ENCODE measurements at regions not wholly inside any gene's neighbourhood (a gene's known extent, or its start where the extent isn't known, plus 50 kb on each side); places are given as distances from the start of the nearest gene placed in this dataset.

DNA sequence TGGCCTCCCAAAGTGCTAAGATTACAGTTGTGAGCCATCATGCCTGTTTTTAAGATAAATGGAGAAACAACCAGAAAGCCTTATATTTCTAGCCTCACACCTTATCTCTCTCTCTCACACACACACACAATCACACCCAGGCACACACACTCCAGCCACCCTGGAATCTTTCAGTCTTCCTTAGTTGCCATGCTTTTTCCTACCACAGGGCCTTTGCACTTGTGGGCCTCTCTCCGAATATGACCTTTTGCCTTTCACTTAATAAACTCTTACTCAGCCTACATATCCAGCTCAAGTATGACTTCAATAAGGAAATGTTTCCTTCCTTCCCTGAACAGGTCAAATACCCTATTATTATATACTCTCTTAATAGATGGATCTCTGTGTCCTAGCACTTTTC, 290.7 kb downstream of the NFIB start:
- no peaks in the 10 kb centered on the region for H3K9me3 ChIP-seq (ENCODE audit: control insufficient read depth, insufficient read depth, low read depth, low read length)
- peaks cover 4% of the 10 kb centered on the region for H3K27me3 ChIP-seq (ENCODE audit: control insufficient read depth, insufficient read depth, low read length)
- H3K36me3 ChIP-seq (ENCODE audit: control insufficient read depth, insufficient read depth, low read length) = no peaks in the 10 kb centered on the region
- H3K4me2 ChIP-seq (ENCODE audit: extremely low read depth, insufficient read depth, low read length) = no peak overlapping the region
- H3K9ac ChIP-seq (ENCODE audit: insufficient read depth, low read length) = no peak overlapping the region
- H3K4me1 ChIP-seq (ENCODE audit: control insufficient read depth, extremely low read depth, insufficient read depth, low read length) = no peaks in the 10 kb centered on the region
- H3K27ac ChIP-seq (ENCODE audit: insufficient read depth, low read length) = no peak overlapping the region
- no peak for DNase-seq (ENCODE audit: low read depth in 2 of 2)
- no peak overlapping the region for H3K4me3 ChIP-seq (replicated peaks in 1 of 4; ENCODE audit: control extremely low read depth in 1 of 4, insufficient read depth in 1 of 4, low read depth in 3 of 4, low read length in 4 of 4)
- H4K20me1 ChIP-seq (ENCODE audit: control insufficient read depth, extremely low read depth, insufficient read depth, low read length) = no peaks in the 10 kb centered on the region
- H3K79me2 ChIP-seq (ENCODE audit: control insufficient read depth, insufficient read depth, low read length) = no peaks in the 10 kb centered on the region
- no peak for TF ChIP-seq EZH2 (IDR thresholded peaks at IDR 0.05; ENCODE audit: low read length, missing control alignments)
- TF ChIP-seq, protein P1, sequence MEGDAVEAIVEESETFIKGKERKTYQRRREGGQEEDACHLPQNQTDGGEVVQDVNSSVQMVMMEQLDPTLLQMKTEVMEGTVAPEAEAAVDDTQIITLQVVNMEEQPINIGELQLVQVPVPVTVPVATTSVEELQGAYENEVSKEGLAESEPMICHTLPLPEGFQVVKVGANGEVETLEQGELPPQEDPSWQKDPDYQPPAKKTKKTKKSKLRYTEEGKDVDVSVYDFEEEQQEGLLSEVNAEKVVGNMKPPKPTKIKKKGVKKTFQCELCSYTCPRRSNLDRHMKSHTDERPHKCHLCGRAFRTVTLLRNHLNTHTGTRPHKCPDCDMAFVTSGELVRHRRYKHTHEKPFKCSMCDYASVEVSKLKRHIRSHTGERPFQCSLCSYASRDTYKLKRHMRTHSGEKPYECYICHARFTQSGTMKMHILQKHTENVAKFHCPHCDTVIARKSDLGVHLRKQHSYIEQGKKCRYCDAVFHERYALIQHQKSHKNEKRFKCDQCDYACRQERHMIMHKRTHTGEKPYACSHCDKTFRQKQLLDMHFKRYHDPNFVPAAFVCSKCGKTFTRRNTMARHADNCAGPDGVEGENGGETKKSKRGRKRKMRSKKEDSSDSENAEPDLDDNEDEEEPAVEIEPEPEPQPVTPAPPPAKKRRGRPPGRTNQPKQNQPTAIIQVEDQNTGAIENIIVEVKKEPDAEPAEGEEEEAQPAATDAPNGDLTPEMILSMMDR (conservative IDR thresholded peaks at IDR 0.05 in 1 of 2, IDR thresholded peaks at IDR 0.05 in 1 of 2; ENCODE audit: low read depth in 1 of 2, low read length in 2 of 2) = no peak
- no peak overlapping the region for H2AFZ ChIP-seq (ENCODE audit: low read length)

DNA sequence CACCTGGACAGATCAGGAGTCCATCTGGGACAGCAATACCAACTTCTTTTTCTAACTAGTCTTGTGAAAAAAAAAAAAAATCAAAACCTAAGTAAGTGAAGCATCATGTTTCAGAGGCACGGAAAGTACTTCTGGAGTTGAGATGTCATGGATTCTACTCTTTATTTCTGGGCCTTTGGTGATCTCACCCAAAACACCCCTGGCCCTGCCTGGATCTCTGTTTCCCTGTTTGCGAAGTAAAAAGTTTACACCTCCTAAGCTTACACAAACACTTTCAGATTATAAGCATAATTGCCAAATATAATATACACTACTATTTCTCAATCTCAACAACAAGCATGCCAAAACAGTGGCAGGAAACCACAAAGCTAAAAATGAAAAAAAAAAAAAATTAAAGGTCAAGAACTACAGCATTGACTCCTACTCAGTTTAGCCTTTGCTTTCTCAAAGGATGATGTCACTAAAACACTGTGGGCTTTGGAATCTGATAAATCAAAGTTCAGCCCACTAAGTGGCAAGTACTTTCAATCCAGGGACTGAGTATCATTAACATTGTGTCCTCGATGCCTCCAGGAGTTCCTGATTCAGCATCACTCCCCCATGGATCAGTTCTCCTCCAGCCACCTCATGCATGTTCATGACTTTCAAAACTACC, 291.9 kb downstream of the NFIB start:
- Histone ChIP-seq H3K4me3 (replicated peaks in 1 of 4; ENCODE audit: control extremely low read depth in 1 of 4, insufficient read depth in 1 of 4, low read depth in 3 of 4, low read length in 4 of 4) (no peak overlapping the region), H3K9ac (ENCODE audit: insufficient read depth, low read length) (no peak overlapping the region), H3K79me2 (ENCODE audit: control insufficient read depth, insufficient read depth, low read length) (no peaks in the 10 kb centered on the region), H4K20me1 (ENCODE audit: control insufficient read depth, extremely low read depth, insufficient read depth, low read length) (no peaks in the 10 kb centered on the region), H3K36me3 (ENCODE audit: control insufficient read depth, insufficient read depth, low read length) (no peaks in the 10 kb centered on the region), H3K27ac (ENCODE audit: insufficient read depth, low read length) (no peak overlapping the region), H3K27me3 (ENCODE audit: control insufficient read depth, insufficient read depth, low read length) (peaks cover 4% of the 10 kb centered on the region), H3K9me3 (ENCODE audit: control insufficient read depth, insufficient read depth, low read depth, low read length) (no peaks in the 10 kb centered on the region), H2AFZ (ENCODE audit: low read length) (no peak overlapping the region), H3K4me1 (ENCODE audit: control insufficient read depth, extremely low read depth, insufficient read depth, low read length) (no peaks in the 10 kb centered on the region), H3K4me2 (ENCODE audit: extremely low read depth, insufficient read depth, low read length) (no peak overlapping the region)
- peak; percentile 80 to 85 for DNase-seq (ENCODE audit: low read depth in 2 of 2)
- TF ChIP-seq EZH2 (IDR thresholded peaks at IDR 0.05; ENCODE audit: low read length, missing control alignments) = no peak
- TF ChIP-seq, protein P1 (conservative IDR thresholded peaks at IDR 0.05 in 1 of 2, IDR thresholded peaks at IDR 0.05 in 1 of 2; ENCODE audit: low read depth in 1 of 2, low read length in 2 of 2) = no peak

DNA sequence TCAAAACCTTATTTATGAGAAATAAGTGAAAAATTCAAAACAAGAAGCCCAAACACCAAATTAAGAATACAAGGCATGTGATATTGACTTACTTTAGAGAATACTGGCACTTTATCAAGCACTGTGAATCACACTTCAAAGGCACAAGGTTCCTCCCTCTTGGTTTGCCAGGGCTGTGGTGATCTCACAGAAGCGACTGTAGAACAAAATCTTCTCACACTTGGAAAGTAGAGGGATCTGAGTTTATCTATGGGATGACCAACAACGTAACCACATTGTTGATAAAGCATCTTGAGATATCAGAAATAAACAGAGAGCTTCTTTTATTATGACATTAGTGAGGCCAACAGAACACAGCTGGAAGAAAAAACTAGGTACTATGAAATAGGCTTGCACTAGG, 295.9 kb downstream of the NFIB start:
- Histone ChIP-seq H3K4me1 (ENCODE audit: control insufficient read depth, extremely low read depth, insufficient read depth, low read length) (no peaks in the 10 kb centered on the region), H4K20me1 (ENCODE audit: control insufficient read depth, extremely low read depth, insufficient read depth, low read length) (no peaks in the 10 kb centered on the region), H3K9ac (ENCODE audit: insufficient read depth, low read length) (no peak overlapping the region), H3K27me3 (ENCODE audit: control insufficient read depth, insufficient read depth, low read length) (peaks cover 4% of the 10 kb centered on the region), H3K4me3 (replicated peaks in 1 of 4; ENCODE audit: control extremely low read depth in 1 of 4, insufficient read depth in 1 of 4, low read depth in 3 of 4, low read length in 4 of 4) (no peak overlapping the region), H3K36me3 (ENCODE audit: control insufficient read depth, insufficient read depth, low read length) (no peaks in the 10 kb centered on the region), H3K27ac (ENCODE audit: insufficient read depth, low read length) (no peak overlapping the region), H3K79me2 (ENCODE audit: control insufficient read depth, insufficient read depth, low read length) (no peaks in the 10 kb centered on the region), H2AFZ (ENCODE audit: low read length) (no peak overlapping the region), H3K9me3 (ENCODE audit: control insufficient read depth, insufficient read depth, low read depth, low read length) (no peaks in the 10 kb centered on the region), H3K4me2 (ENCODE audit: extremely low read depth, insufficient read depth, low read length) (no peak overlapping the region)
- no peak for TF ChIP-seq EZH2 (IDR thresholded peaks at IDR 0.05; ENCODE audit: low read length, missing control alignments)
- TF ChIP-seq, protein P1 (conservative IDR thresholded peaks at IDR 0.05 in 1 of 2, IDR thresholded peaks at IDR 0.05 in 1 of 2; ENCODE audit: low read depth in 1 of 2, low read length in 2 of 2) = no peak
- DNase-seq (ENCODE audit: low read depth in 2 of 2) = peak; percentile 85 to 87
